Spleen (tissue), 7 donors: ENCODE measurements at regions not wholly inside any gene's neighbourhood (a gene's known extent, or its start where the extent isn't known, plus 50 kb on each side); places are given as distances from the start of the nearest gene placed in this dataset.

Source experiments
- POLR2A ChIP-seq, 3 donors: fragments of 450-650 bp; IDR thresholded peaks; one replicate each; pipeline ENCODE4 v1.5.1; 2017; ENCODE audit warnings: antibody characterized with exemption in 3 of 3, mild to moderate bottlenecking in 1 of 3
- TF ChIP-seq, protein P1 (sequence below), 11 experiments: fragments of 200-600 bp in 7 of 11; fragments of 450-650 bp in 4 of 11; sonication (generic) in 4 of 11; IDR thresholded peaks in 8 of 11; conservative IDR thresholded peaks in 3 of 11; 1 replicate in 7 of 11; 2 replicates in 4 of 11; pipeline versions ENCODE4 v1.4.0 to v1.8.0; 2016 to 2021; ENCODE audit warnings: antibody characterized with exemption in 11 of 11, inconsistent platforms in 4 of 11, mild to moderate bottlenecking in 1 of 11
- donor health status: DM: no; HTN: no; CAD: no; lungs with moderate emphysema.
- donor health status: DM: no; HTN: no; CAD: no.
- donor health status: DM: no; HTN: no; CAD: no.

DNA sequence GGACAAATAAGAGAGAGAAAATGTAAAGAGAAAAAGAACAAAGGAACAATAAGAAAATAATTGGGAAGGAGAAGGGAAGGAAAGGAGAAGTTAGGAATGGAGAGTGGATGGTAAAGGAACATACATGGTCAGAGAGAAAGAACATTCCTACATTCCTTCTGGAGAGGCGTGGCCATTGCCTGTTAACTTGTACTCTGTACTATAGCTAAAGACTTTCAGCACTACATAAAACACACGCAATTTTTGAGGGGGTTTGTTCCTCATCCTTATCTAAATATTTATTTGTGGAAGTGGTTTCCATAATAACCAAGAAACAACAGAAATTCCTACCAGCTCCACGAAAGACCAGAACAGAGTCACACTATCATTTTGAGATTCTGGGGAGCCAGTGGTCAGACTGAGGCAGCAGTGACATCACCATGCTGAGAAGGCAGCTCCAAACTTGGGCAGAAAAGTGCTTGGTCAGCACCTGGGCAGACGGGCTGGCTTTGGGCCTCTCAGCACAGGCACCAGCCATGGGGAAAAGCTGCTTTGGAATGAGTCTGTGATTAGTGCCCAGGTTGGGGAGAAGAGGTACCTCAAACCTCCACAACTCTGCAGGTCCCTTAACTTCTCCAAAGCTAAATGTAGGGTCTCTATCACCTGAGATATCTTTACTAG, 125.9 kb upstream of the NTF3 start:
- no peak for TF ChIP-seq POLR2A (IDR thresholded peaks at IDR 0.05)
- TF ChIP-seq, protein P1, sequence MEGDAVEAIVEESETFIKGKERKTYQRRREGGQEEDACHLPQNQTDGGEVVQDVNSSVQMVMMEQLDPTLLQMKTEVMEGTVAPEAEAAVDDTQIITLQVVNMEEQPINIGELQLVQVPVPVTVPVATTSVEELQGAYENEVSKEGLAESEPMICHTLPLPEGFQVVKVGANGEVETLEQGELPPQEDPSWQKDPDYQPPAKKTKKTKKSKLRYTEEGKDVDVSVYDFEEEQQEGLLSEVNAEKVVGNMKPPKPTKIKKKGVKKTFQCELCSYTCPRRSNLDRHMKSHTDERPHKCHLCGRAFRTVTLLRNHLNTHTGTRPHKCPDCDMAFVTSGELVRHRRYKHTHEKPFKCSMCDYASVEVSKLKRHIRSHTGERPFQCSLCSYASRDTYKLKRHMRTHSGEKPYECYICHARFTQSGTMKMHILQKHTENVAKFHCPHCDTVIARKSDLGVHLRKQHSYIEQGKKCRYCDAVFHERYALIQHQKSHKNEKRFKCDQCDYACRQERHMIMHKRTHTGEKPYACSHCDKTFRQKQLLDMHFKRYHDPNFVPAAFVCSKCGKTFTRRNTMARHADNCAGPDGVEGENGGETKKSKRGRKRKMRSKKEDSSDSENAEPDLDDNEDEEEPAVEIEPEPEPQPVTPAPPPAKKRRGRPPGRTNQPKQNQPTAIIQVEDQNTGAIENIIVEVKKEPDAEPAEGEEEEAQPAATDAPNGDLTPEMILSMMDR (IDR thresholded peaks at IDR 0.05 in 8 of 11, conservative IDR thresholded peaks at IDR 0.05 in 3 of 11) = no peak
